GM12878 (cell line): ENCODE measurements at regions not wholly inside any gene's neighbourhood (a gene's known extent, or its start where the extent isn't known, plus 50 kb on each side); places are given as distances from the start of the nearest gene placed in this dataset.

Experiments used
- ATAC-seq: fragments of 200-7000 bp; cut with Tn5 transposase; 3 replicates; pipeline ENCODE4 v1.9.1; 2020; ENCODE audit warnings: mild to moderate bottlenecking, moderate library complexity
- BruUV-seq: library from RNA; stranded (reverse); fragments of 400-500 nt; replicated peaks from 2 replicates; lab custom pipeline; 2021; lab: Mats Ljungman, UMichigan
- CTCF ChIA-PET: fragments of 300-600 bp; sonication (Branson Sonifier 250); formaldehyde crosslinking; extraction: SDS; loops from one replicate; lab custom pipeline; 2021; ENCODE audit warnings: inconsistent platforms; lab: Yijun Ruan, JAX
- POLR2A ChIA-PET: fragments of 350-600 bp; formaldehyde crosslinking; extraction: SDS; loops from one replicate; lab custom pipeline; 2021; ENCODE audit warnings: inconsistent platforms; lab: Charles Lee
- RAD21 ChIA-PET: fragments of 300-600 bp; sonication (Branson Sonifier 250); formaldehyde crosslinking; loops from one replicate; lab custom pipeline; 2023; ENCODE audit warnings: antibody characterized with exemption; ENCODE audit not compliant: unreplicated experiment; lab: Charles Lee
- SMC1A ChIA-PET: fragments of 300-600 bp; sonication (Branson Sonifier 250); formaldehyde crosslinking; loops from one replicate; lab custom pipeline; 2023; ENCODE audit not compliant: unreplicated experiment, uncharacterized antibody; lab: Charles Lee
- DNase-seq: peaks from one replicate; pipeline ENCODE4 v3.0.0-alpha.2; 2011; ENCODE audit warnings: low read depth, low spot score
- FAIRE-seq: peaks from 3 replicates; lab custom pipeline; 2011; peaks lifted over from hg19 to GRCh38; lab: Jason Lieb, UNC
- H2AFZ ChIP-seq: 2 replicates; pipeline ENCODE4 v1.6.0; 2011; ENCODE audit warnings: low read depth, low read length, control low read depth; ENCODE audit not compliant: control insufficient read depth
- H3K27ac ChIP-seq: 2 replicates; pipeline ENCODE4 v1.5.1; 2011; ENCODE audit warnings: control low read depth; ENCODE audit not compliant: control insufficient read depth, insufficient read depth
- H3K27me3 ChIP-seq, 2 experiments: replicated peaks in 1 of 2; 2 replicates each; pipeline versions ENCODE4 v1.6.0 to v1.6.1; 2011; ENCODE audit warnings: low read length in 1 of 2; ENCODE audit not compliant: control insufficient read depth in 2 of 2, insufficient read depth in 2 of 2
- H3K36me3 ChIP-seq, 2 experiments: 2 replicates each; pipeline ENCODE4 v1.5.1; 2011; ENCODE audit warnings: low read length in 1 of 2; ENCODE audit not compliant: control insufficient read depth in 2 of 2, insufficient read depth in 2 of 2
- H3K4me1 ChIP-seq: 2 replicates; pipeline ENCODE4 v1.6.1; 2011; ENCODE audit warnings: mild to moderate bottlenecking, low read length, moderate library complexity, mixed read lengths; ENCODE audit not compliant: control insufficient read depth, insufficient read depth
- H3K4me2 ChIP-seq: 2 replicates; pipeline ENCODE4 v1.6.0; 2011; ENCODE audit warnings: control low read depth; ENCODE audit not compliant: control insufficient read depth, insufficient read depth
- H3K4me3 ChIP-seq: fragments of 200-600 bp; sonication (generic); 2 replicates; pipeline ENCODE4 v1.5.1; 2016
- H3K79me2 ChIP-seq: 2 replicates; pipeline ENCODE4 v1.6.0; 2011; ENCODE audit warnings: low read length; ENCODE audit not compliant: control insufficient read depth, insufficient read depth
- H3K9ac ChIP-seq: 2 replicates; pipeline ENCODE4 v1.8.0; 2011; ENCODE audit warnings: low read length, control low read depth, mixed read lengths; ENCODE audit not compliant: control insufficient read depth, insufficient read depth
- H3K9me3 ChIP-seq: replicated peaks from 3 replicates; pipeline ENCODE4 v1.5.1; 2011; ENCODE audit warnings: mild to moderate bottlenecking, low read length; ENCODE audit not compliant: control insufficient read depth, insufficient read depth
- H4K20me1 ChIP-seq: 2 replicates; pipeline ENCODE4 v1.6.0; 2011; ENCODE audit not compliant: control insufficient read depth, insufficient read depth
- ATF2 ChIP-seq: IDR thresholded peaks from 2 replicates; pipeline ENCODE4 v1.6.1; 2012; ENCODE audit warnings: low read length, inconsistent platforms
- BCL11A ChIP-seq: IDR thresholded peaks from 2 replicates; pipeline ENCODE4 v1.6.1; 2011; ENCODE audit warnings: low read depth, low read length
- BHLHE40 ChIP-seq, 2 experiments: fragments of 450-650 bp in 1 of 2; IDR thresholded peaks; 2 replicates each; pipeline ENCODE4 v1.6.1; 2011 to 2017; ENCODE audit warnings: low read depth in 2 of 2, borderline replicate concordance in 1 of 2, improper control_type of control experiment in 1 of 2, low read length in 1 of 2, mild to moderate bottlenecking in 1 of 2
- DPF2 ChIP-seq: fragments of 450-650 bp; IDR thresholded peaks from 2 replicates; pipeline ENCODE4 v1.6.1; 2017; ENCODE audit warnings: mild to moderate bottlenecking
- IRF4 ChIP-seq: IDR thresholded peaks from 2 replicates; pipeline ENCODE4 v1.6.1; 2011; ENCODE audit warnings: low read depth, low read length
- MEF2B ChIP-seq: fragments of 450-650 bp; IDR thresholded peaks from 2 replicates; pipeline ENCODE4 v1.6.1; 2018; ENCODE audit warnings: mild to moderate bottlenecking, moderate library complexity; ENCODE audit not compliant: partially characterized antibody, poor library complexity, severe bottlenecking
- NFYB ChIP-seq: IDR thresholded peaks from 2 replicates; pipeline ENCODE4 v1.6.1; 2011; ENCODE audit warnings: low read depth, mild to moderate bottlenecking, low read length, improper control_type of control experiment, moderate library complexity; ENCODE audit not compliant: insufficient read depth
- RELB ChIP-seq: fragments of 450-650 bp; IDR thresholded peaks from 2 replicates; pipeline ENCODE4 v1.6.1; 2017; ENCODE audit warnings: low read depth, mild to moderate bottlenecking, moderate library complexity
- ZNF217 ChIP-seq: fragments of 450-650 bp; IDR thresholded peaks from 2 replicates; pipeline ENCODE4 v1.6.1; 2017; ENCODE audit warnings: antibody characterized with exemption, mild to moderate bottlenecking
- WGBS: methylation state at CpG from one replicate; pipeline ENCODE4 v1.1.6; 2016; ENCODE audit warnings: low lambda C conversion rate; ENCODE audit not compliant: insufficient replicate concordance, insufficient coverage; ENCODE audit errors: missing lambda C conversion rate; 5-methylcytosine and 5-hydroxymethylcytosine counted together
- in situ Hi-C: fragments of 300-500 bp; cut with MboI; formaldehyde crosslinking; loops from 9 replicates; pipeline ENCODE4 v1.14.3; 2018; ENCODE audit warnings: mixed read lengths
- intact Hi-C: fragments of 100-400 bp; cut with micrococcal nuclease; formaldehyde crosslinking; loops from one replicate; pipeline ENCODE4 v1.14.2; 2022; ENCODE audit not compliant: unreplicated experiment
- TF ChIP-seq, protein P1 (sequence below): fragments of 450-650 bp; IDR thresholded peaks from 2 replicates; pipeline ENCODE4 v1.6.1; 2016; ENCODE audit warnings: mild to moderate bottlenecking
- TF ChIP-seq, protein P2 (sequence below): IDR thresholded peaks from 2 replicates; pipeline ENCODE4 v1.6.1; 2012; ENCODE audit warnings: low read depth, low read length, improper control_type of control experiment
- TF ChIP-seq, protein P3 (sequence below): fragments of 450-650 bp; formaldehyde crosslinking; IDR thresholded peaks from 2 replicates; pipeline ENCODE4 v1.4.0; 2022; ENCODE audit warnings: mild to moderate bottlenecking, moderate library complexity

DNA sequence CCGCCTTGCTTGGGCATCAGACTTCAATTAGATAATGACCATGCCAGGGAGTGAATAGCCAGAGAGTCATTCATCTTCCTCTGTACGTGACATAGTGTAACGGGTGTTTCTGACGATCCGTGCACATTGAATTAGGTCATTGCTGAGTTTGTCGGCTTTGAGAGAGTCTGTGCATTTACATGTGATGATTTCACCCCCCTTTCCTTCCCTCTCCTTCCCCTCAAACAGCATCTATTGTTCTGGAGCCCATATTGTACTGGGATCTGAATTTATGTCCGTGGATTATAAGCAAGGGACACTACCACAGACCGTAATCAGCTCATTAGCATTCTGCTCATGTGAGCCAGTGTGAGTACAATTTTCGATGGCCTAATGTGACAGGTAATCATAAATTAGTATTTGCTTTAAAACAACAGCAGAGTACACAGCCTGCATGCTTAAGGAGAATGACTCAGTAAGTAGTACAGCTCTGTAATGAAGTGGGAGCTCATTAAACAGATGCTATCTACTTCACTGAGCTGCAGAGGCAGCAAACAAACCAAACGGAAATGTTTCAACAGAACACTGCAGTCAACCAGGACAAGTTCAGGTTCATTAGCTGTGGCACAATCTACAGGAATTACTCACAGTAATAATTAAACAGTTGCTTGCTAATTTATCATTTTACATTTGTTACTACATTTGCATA lies 302.1 kb downstream of the CSNK1G3 start (continued):
- TF ChIP-seq BHLHE40 (IDR thresholded peaks at IDR 0.05; ENCODE audit: borderline replicate concordance in 1 of 2, low read depth in 2 of 2, low read length in 1 of 2) (peak in 1 of 2 experiments; percentile 49; a peak in 1 of 4 replicates), DPF2 (peak; percentile 62), BCL11A (peak; percentile 72; the same call in 1 of the 2 replicates), ZNF217 (peak; percentile 94; the same call in 1 of the 2 replicates), IRF4 (no peak), MEF2B (peak; percentile 41), RELB (0 out of 2 replicates have a peak, but pooled peaks have one; percentile 26)
- TF ChIP-seq, protein P1, sequence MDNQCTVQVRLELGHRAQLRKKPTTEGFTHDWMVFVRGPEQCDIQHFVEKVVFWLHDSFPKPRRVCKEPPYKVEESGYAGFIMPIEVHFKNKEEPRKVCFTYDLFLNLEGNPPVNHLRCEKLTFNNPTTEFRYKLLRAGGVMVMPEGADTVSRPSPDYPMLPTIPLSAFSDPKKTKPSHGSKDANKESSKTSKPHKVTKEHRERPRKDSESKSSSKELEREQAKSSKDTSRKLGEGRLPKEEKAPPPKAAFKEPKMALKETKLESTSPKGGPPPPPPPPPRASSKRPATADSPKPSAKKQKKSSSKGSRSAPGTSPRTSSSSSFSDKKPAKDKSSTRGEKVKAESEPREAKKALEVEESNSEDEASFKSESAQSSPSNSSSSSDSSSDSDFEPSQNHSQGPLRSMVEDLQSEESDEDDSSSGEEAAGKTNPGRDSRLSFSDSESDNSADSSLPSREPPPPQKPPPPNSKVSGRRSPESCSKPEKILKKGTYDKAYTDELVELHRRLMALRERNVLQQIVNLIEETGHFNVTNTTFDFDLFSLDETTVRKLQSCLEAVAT, result no peak
- TF ChIP-seq, all 136 proteins: peak for 13

GRCh38 chr5:123813264-123813663 lies 301.3 kb downstream of the CSNK1G3 start:
- intact Hi-C loops (no loop called here), in situ Hi-C loops (no loop called here)
- Histone ChIP-seq H3K4me1 (no peaks in the 10 kb centered on the region), H3K9ac (no peak overlapping the region), H3K4me2 (no peak overlapping the region), H3K27ac (no peak overlapping the region), H3K36me3 (no peaks in the 10 kb centered on the region), H3K4me3 (no peak overlapping the region), H2AFZ (no peak overlapping the region), H3K79me2 (no peaks in the 10 kb centered on the region), H4K20me1 (no peaks in the 10 kb centered on the region), H3K27me3 (no peaks in the 10 kb centered on the region), H3K9me3 (no peaks in the 10 kb centered on the region)
- RAD21 ChIA-PET, result no interaction called here
- TF ChIP-seq NFYB (no peak), ATF2 (no peak)
- TF ChIP-seq, protein P2, sequence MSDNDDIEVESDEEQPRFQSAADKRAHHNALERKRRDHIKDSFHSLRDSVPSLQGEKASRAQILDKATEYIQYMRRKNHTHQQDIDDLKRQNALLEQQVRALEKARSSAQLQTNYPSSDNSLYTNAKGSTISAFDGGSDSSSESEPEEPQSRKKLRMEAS, result no peak
- TF ChIP-seq, protein P3, sequence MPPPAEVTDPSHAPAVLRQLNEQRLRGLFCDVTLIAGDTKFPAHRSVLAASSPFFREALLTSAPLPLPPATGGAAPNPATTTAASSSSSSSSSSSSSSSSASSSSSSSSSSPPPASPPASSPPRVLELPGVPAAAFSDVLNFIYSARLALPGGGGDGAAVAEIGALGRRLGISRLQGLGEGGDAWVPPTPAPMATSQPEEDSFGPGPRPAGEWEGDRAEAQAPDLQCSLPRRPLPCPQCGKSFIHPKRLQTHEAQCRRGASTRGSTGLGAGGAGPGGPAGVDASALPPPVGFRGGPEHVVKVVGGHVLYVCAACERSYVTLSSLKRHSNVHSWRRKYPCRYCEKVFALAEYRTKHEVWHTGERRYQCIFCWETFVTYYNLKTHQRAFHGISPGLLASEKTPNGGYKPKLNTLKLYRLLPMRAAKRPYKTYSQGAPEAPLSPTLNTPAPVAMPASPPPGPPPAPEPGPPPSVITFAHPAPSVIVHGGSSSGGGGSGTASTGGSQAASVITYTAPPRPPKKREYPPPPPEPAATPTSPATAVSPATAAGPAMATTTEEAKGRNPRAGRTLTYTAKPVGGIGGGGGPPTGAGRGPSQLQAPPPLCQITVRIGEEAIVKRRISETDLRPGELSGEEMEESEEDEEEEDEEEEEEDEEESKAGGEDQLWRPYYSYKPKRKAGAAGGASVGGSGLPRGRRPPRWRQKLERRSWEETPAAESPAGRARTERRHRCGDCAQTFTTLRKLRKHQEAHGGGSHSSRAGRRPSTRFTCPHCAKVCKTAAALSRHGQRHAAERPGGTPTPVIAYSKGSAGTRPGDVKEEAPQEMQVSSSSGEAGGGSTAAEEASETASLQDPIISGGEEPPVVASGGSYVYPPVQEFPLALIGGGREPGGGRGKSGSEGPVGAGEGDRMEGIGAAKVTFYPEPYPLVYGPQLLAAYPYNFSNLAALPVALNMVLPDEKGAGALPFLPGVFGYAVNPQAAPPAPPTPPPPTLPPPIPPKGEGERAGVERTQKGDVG (CRISPR knock-in tag), result no peak
- no peak for DNase-seq
- POLR2A ChIA-PET, result no interaction called here
- no TSS peak for BruUV-seq
- SMC1A ChIA-PET, result no interaction called here
- no peak for FAIRE-seq
- no peak for ATAC-seq
- CTCF ChIA-PET, result interaction anchor here (0.8 kb wide), 1 partner anchor 17 kb away, joined by 3 read pairs; no protein-coding TSS in a partner anchor
- 47% methylated on average over 3 of the region's 3 CpGs for WGBS
